Left ventricle myocardium superior (tissue), 1 donor: ENCODE measurements at regions not wholly inside any gene's neighbourhood (a gene's known extent, or its start where the extent isn't known, plus 50 kb on each side); places are given as distances from the start of the nearest gene placed in this dataset.

Experiments used
- ATAC-seq: fragments of 200-7000 bp; cut with Tn5 transposase; one replicate; pipeline ENCODE4 v1.9.1; 2020; ENCODE audit warnings: mild to moderate bottlenecking, moderate library complexity
- DNase-seq: peaks from one replicate; pipeline ENCODE4 v3.0.0-alpha.2; 2020
- intact Hi-C: fragments of 100-400 bp; cut with micrococcal nuclease; formaldehyde crosslinking; loops from one replicate; pipeline ENCODE4 v1.11.0; 2022
- donor health status: DM: no; HTN: yes; CAD: no; lungs with severe emphysema.

DNA sequence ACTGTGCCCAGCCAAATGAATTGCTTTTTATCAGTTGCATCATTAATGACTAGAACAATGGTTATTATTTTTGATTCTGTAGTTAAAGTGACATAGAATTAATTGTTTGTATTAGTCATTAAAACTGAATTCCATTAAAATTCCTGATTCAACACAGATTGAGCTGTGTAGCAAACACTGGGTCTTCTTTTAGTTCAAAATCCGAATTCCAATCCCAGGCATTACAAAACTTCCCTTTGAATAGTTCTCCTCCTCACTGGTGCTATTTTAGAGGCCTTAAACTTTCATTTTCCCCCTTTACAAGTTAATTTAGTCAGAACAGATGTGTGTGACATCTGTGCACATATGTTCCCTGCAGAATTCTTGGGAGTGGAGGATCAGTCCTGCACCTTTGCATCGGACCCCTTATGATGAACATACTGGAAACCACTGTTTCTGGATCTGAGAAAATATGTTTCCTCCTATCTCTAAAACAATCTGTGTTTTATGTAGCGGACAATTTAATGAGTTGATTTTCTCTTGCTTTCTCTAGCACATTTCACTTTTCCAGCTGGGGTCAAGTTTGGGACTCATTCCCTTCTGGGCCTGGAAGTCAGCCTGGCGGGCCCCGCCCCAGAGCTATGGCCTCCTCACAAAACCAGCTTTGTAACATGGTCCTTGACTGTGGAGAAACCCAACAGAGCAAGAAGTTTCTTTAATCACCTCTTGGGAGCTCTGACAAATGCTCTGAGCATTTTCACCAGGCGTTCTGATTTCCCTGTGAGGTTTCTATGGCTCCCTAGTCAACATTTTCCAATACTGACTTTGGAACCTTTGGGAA, 87.9 kb upstream of the MAMDC2 start:
- intact Hi-C loops, result no loop called here
- ATAC-seq (peak; percentile 77), DNase-seq (peak; percentile 35)

DNA sequence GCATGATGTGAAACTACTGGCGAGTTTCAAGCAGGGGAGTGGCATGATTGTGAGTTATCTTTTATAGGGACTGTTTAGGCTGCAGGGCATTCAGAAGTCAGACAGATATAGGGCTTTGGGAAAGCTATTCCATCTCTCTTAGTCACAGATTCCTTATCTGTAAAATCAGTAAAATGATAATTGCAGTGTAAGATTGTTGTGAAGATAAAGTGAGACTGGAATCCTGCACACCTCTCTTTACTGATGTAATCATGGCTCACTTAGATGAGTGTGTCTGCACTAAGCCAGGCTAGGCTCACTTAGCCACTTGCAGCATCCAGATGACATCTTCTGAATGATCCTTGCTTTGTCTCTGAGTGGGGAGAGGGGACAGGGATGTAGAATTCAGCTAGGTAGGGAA, 81.8 kb upstream of the MAMDC2 start:
- no peak for ATAC-seq
- intact Hi-C loops, result no loop called here

DNA sequence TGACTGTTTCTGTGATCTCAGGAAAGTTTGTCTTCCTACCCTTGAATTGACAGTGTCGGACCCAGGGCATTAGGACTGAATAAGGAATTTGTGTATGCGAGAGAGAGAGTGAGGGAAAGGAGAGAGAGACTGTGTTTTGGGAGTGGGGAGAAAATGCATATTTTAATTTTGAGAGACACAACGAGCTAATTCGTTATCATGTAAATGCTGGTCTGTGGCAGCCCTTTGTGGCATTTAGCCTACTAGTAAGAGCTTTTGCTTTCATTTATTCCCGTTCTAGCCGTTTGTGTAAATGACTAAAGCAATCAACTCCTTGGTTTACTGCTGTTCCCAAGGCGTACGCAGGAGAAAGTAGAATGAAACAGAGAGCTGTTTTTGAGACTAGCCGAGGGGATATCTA, 79.8 kb upstream of the MAMDC2 start:
- intact Hi-C loops, result no loop called here
- DNase-seq (no peak), ATAC-seq (no peak)

More for the DNA sequence above, 81.8 kb upstream of the MAMDC2 start:
- DNase-seq, result no peak

DNA sequence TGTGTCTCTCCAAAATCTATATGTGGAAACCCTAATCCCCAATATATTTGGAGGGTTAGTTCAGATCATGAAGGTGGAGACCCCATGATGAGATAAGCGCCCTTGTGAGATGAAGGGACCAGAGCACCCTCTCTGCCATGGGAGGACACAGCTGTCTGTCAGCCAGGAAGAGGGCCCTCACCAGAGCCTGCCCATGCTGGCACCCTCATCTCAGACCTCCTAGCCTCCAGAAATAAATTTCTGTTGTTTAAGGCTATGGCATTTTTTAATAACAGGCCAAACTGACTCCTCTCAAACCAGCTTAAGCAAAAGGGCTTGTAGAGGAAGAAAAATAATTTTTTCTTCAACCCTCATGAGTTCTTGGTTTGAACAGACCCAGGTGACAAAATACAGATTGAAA, 79.2 kb upstream of the MAMDC2 start:
- no peak for ATAC-seq
- DNase-seq, result no peak
- intact Hi-C loops, result no loop called here

DNA sequence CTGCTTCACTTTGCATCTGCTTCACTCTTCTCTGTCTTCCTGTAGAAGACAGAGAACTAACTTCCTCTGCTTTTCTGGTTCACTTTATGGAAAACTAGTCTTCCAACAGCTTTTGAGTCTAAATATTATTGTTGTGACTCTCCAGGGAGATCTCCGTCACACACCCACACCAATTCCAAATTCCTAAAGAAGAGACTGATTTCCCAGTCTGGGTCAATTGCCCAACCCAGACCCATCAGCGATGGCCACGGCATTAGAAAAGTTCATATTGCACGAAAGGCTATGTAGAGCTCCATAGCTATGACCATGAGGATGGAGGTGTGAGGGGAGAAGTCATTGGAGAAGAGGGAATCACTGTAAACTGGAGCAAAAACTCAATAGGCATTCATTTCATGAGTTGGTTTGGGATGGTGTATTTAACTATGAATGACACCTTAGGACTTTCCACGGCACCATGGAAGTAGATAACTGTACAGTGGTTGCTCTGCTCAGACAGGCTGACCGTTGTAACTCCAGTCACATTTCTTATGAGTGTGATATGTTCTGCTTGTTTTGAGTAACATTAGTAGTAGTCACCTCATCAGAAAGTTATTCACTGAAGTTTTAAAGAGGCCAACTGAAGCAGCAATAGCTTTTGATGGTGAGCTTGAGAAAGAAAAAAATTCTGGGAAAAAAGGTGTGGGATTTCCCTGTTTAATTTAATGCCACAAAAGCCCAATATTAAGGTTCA, 78.1 kb upstream of the MAMDC2 start:
- intact Hi-C loops, result no loop called here
- ATAC-seq (no peak), DNase-seq (no peak)

DNA sequence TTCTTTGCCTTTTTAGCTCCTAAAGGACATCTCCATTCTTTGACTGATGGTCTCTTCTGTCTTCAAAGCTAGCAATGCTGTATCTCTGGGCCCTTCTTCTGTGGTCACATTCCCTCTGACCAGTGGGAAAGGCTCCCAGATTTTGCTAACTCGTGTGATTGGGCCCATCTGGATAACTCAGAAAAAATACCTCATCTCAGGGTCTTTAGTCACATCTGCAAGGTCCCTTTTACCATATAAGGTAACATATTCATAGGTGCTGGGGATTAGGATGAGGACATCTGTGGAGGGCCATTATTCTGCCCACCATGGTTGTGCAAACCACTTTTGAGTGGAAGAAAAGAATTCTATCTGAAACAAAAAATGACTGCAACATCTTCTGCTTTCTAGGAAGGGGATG, 76.3 kb upstream of the MAMDC2 start:
- intact Hi-C loops, result no loop called here
- DNase-seq (no peak), ATAC-seq (no peak)

DNA sequence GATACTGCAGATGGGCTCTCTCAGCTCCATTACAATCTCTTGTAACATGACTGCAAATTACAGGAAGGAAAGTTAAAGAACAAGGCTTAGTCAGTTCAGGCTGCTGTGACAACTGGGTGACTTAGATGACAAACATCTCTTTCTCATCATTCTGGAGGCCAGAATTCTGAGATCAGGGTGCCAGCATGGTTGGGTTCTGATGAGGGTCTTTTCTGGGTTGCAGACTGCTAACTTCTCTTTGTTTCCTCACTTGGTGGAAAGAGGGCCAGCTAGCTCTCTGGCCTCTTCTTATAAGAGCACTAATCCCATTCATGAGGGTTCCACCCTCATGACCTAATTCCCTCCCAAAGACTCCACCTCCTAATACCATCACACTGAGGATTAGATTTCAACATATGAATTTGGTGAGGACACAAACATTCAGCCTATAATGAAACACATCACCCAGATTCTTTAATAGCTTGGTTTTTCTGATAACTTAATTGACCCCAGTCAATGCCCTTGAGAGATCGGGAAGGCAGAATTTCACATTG, 73.6 kb upstream of the MAMDC2 start:
- ATAC-seq (no peak), DNase-seq (no peak)
- intact Hi-C loops, result no loop called here

DNA sequence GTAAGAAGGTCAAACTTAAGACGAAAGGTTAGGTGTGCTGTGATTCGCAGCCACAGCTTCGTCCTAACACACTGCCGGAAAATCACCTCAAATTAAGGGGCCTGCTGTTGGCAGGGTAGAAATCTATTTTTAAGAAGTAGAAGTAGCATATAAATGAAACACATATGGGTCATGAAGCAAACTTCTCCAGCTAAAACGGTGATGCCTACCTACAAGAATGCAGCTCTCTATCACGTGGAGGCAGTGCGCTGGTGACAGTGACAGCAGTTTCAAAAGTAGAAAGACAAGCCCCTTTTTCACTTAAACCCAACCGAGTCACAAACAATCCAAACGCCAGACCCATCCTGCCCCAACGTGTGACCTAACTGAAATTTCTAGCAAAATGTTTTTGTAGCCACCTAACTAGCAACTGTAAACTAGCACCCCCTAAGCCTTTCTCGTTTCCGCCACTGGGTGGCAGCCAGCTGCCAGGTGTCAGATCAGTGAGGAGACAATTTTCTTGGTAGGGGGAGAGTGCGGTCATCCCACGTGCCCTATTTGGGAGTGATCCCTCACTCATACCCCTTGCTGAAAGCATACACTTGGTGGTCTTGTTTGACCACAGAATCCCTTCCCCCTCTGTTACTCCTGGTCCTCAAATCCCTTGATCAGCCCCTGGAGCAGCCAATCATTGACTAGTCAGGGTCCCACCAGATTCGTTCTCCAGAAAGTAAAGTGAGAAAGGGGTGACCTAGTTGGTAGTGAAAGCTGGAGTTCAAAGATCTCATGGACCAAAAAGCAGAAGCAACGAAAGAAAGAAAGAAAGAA, 71.8 kb upstream of the MAMDC2 start:
- DNase-seq, result peak; percentile 83
- intact Hi-C loops, result loop anchor here (2.0 kb wide), 1 partner anchor 139 kb away; no protein-coding TSS in a partner anchor
- peak; percentile 83 for ATAC-seq

DNA sequence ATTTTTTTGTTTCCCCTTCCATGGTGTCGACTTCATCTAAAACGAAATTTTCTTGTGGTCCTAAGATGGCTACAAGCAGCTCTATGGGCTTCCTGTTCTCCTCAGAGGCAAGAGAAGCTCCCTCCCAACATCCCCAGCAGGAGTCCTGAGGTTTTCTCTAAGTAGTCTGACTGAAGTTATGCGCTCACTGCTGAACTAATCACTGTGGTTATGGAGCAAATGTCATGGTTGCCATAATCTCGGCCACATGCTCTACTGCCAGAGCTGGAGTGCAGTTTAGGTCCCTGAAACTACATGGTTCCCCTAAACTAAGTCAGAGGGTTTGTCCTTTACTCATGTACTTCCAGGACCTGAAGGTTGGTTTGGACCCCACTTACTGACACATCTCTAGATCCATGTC, 68.0 kb upstream of the MAMDC2 start:
- intact Hi-C loops, result no loop called here
- no peak for ATAC-seq
- DNase-seq, result no peak

DNA sequence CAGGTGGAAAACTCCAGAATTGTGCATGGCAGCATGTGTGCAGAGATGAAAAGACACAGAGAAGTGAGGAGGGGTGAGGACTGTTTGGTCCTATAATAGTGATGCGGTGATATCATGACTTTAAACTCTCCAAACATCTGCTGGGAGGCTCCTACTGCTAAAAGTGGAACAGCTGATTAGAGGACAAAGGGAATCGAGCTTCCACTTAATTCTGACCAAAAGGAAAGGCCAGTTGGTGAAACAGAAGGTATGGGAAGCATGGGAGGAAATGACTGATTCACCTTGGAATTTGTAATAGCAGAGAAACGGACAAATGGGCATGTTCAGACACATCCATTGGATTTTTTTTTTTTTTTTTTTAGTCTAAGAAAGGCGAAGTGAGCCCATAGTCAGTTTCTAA, 67.5 kb upstream of the MAMDC2 start:
- ATAC-seq, result peak; percentile 63
- intact Hi-C loops, result no loop called here
- no peak for DNase-seq

DNA sequence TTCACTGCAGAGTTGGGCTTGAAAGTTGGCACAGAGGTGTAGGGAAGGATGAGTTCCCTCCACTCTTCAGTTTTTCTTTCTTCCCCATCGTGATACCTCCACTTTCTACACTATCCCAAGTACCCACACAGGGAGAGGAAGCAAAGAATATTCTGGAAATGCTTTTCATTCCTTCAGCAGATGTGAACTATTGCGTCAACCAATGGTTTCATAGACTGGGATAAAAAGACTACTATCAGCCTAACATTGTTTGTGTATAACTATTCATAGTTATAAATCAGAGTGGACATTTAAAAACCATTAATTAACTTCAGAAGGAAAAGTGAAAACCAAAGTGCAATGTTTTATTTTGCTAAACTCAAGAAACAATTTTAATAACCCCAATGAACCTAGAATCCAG, 63.6 kb upstream of the MAMDC2 start:
- DNase-seq, result no peak
- intact Hi-C loops, result no loop called here
- no peak for ATAC-seq

DNA sequence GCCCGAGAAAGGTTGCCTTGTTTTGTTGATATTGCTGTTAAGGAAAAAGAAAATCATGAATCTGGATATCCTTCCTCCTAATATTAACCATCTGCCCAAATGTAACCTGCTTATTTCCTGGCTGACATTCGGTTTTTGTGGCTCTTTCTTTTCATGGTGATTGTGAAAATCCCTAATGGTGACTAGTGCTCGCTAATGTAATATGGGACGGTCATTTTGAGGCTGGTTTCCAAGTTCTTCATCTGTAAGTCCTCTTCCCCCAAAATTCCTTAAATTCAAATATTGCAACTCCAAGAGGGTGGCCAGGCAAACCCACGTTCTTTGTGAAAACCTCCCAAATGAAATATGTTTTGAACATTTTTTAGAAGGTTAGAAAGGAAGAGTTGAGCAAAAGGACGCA, 63.1 kb upstream of the MAMDC2 start:
- ATAC-seq, result no peak
- intact Hi-C loops, result no loop called here
- no peak for DNase-seq

DNA sequence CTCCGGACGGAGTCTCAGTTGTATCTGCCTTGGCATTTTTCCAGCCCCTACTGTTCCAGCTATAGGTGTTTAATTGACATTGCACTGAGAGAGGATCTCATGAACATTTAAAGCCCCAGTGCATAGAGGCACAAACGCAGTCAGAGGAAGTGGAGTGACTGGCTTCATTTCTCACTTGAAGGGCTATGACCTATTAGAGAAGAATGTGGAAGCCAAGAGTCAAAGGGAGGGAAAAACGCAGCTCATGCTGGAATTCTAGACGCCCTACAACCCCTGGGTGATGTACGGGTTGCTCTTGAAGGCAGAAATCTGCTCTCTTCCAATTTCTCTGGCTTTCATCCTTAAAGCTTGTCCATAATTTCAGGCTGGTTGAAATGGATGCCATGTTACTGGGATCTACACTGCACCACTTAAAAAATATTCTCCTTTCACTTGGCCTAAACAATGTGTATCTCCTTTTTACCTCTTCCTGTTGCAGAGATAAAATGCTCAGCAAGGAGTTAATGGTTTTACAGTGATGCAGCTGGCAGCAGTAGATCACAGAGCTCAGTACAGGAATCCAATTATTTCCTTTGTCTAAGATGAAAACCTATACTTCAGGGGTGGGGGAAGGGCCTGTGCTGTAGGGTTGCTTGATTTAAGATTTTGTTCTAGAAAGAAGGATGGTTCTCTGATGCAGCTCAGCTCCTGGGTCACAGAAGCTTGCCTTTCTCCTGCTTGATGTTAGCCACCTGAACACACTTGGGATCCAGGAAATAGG, 61.8 kb upstream of the MAMDC2 start:
- intact Hi-C loops, result no loop called here
- DNase-seq (no peak), ATAC-seq (no peak)

DNA sequence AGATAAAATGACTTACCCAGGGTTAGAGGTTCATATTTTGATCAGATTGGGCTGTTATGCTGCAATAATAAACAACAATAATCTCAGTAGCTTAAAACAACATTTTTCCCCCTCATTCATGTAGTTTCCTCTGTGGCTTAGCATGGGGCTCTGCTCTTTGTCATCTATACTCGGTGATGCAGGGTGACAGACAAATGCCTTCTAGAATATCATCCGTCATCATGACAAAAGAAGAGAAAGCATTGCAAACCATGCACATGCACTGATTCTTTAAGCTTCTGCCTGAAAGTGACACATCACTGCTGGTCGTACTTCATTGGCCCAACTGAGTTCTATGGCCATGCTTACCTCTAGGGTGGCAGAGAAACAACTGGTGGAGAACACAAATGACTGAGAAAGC, 58.8 kb upstream of the MAMDC2 start:
- DNase-seq (no peak), ATAC-seq (no peak)
- intact Hi-C loops, result no loop called here

DNA sequence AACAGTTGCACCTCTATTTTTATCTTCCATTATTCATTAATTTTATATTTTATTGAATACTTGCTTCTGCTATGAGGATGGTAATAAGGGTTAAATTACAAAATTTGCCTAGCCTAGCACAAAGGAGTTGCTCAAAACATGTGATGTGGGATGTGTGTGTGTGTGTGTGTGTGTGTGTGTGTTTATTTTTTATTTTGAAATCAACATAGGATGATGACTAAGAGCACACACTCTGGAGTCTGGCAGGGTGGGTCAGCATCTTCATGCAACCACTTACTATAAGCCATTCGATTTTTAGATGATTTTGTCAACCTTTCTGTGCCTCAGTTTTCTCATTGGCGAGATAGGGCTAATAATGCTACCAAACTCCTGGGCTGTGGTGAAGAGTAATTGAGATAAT, 57.7 kb upstream of the MAMDC2 start:
- DNase-seq, result no peak
- no peak for ATAC-seq
- intact Hi-C loops, result no loop called here

DNA sequence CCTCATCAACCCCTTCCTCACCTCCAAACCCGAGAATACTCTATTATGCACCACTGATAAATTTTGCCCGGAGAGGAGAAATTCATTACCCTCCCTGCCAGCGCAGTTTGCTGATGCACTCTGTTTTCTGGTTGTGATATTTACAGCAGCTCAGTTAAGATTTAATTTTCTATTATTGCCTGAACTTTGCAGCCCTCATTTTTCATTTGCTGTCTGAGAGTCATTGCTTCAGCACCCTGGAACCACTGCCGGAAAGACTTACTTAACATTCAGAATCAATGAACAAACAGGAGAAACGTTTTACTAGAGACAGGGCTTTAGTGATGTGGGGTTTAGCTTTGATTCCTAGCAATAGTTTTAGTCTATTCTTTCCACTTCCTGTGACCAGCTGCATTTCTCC, 56.7 kb upstream of the MAMDC2 start:
- intact Hi-C loops, result no loop called here
- DNase-seq (no peak), ATAC-seq (no peak)

DNA sequence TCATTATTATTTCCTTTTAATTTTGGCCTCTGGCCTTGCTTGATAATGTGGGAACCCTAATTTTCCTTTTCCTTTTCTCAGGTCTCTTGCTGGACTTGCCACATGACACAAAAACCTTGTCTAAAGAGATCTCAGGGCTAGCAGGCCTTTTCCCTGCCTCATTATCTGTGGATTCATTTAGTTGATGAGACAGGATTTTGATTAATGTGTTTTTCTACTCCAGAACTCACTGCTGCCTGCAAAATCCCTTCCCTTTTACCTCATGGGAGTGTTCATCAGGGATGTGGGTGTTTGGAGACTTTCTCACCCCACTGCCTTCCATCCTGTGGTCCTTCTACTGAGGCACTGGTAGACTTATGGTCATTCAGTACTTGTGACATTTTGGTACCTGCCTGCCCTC, 56.2 kb upstream of the MAMDC2 start:
- ATAC-seq (no peak), DNase-seq (no peak)
- intact Hi-C loops, result no loop called here

DNA sequence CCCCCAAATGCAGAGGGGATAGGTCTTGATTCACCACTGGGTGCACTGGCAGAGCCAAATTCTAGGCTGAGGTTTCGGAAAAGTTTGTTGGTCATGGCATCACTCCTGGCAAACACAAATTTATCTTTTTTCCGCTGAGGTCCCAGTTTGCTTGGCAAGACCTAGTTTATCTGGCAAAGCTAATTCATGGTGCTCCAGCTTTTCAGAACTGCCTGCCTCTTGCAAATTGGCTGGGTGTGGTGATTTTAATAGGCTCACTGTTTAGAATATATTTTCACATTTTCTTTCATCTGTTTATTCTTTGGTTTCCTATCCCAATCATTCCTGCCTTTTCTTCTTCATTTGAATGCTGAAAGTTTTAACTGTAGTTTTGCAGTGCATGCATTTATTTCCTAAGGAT, 50.5 kb upstream of the MAMDC2 start:
- no peak for ATAC-seq
- no peak for DNase-seq
- intact Hi-C loops, result no loop called here
